AG04449 (cell line): ENCODE measurements at regions not wholly inside any gene's neighbourhood (a gene's known extent, or its start where the extent isn't known, plus 50 kb on each side); places are given as distances from the start of the nearest gene placed in this dataset.

Experiments used
- CTCF ChIA-PET: fragments of 350-600 bp; formaldehyde crosslinking; extraction: SDS; loops from one replicate; lab custom pipeline; 2021; ENCODE audit warnings: antibody characterized with exemption; lab: Yijun Ruan, JAX
- POLR2A ChIA-PET: fragments of 400-600, 350-600 bp; formaldehyde crosslinking; extraction: SDS; loops from one replicate; lab custom pipeline; 2020; ENCODE audit warnings: antibody characterized with exemption, inconsistent platforms; lab: Yijun Ruan, JAX
- DNase-seq: peaks from one replicate; pipeline ENCODE4 v3.0.0-alpha.2; 2010; ENCODE audit warnings: low read depth, low spot score
- H3K4me3 ChIP-seq: 2 replicates; pipeline ENCODE4 v1.5.1; 2011; ENCODE audit warnings: low read depth, mild to moderate bottlenecking, control low read depth, low read length
- TF ChIP-seq, protein P1 (sequence below): IDR thresholded peaks from one replicate; pipeline ENCODE4 v1.5.1; 2011; ENCODE audit warnings: mild to moderate bottlenecking, moderate library complexity, low read length, control low read depth, inconsistent platforms; ENCODE audit not compliant: insufficient read depth; ENCODE audit errors: missing control alignments

DNA sequence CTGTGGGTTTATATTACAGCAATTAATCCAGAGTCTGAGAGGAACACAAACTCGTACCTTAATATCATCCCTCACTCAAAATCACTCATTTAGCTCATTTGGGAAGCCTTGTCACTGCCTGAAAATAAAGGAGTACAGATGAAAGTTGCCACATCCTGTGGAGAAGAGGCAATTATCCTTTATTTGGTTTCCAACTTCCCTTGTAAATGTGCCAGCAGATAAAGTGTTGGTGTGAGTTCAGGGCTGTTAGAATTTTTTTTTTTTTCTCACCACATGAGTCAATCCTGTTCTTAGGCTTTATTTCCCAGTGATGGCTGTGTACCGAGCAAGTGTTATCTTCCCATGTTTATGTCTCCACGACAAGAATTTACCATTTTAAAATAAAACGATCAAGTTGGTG is 99.0 kb upstream of the SMIM30 start:
- TF ChIP-seq, protein P1, sequence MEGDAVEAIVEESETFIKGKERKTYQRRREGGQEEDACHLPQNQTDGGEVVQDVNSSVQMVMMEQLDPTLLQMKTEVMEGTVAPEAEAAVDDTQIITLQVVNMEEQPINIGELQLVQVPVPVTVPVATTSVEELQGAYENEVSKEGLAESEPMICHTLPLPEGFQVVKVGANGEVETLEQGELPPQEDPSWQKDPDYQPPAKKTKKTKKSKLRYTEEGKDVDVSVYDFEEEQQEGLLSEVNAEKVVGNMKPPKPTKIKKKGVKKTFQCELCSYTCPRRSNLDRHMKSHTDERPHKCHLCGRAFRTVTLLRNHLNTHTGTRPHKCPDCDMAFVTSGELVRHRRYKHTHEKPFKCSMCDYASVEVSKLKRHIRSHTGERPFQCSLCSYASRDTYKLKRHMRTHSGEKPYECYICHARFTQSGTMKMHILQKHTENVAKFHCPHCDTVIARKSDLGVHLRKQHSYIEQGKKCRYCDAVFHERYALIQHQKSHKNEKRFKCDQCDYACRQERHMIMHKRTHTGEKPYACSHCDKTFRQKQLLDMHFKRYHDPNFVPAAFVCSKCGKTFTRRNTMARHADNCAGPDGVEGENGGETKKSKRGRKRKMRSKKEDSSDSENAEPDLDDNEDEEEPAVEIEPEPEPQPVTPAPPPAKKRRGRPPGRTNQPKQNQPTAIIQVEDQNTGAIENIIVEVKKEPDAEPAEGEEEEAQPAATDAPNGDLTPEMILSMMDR = no peak
- ChIA-PET CTCF (no interaction called here), POLR2A (no interaction called here)
- DNase-seq = no peak
- no peak overlapping the region for H3K4me3 ChIP-seq

DNA sequence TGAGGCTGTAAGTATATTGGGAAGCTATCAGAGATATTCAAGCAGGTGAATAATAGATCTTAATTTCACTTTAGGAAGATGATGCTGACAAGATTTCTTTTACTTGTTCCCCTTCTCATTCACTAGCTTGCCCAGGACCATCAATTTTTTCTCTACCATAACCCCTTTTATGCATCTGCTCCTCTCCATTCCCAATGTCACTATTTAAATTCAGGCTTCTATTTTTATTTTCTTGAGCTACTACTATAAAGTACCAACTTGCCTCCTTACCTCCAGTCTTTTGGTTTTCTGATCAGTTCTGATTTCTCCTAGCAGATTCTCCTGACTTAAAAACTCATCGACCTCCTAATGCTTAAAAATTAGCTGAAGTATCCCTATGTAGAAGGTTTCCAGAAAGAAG is 97.7 kb upstream of the SMIM30 start:
- POLR2A ChIA-PET = no interaction called here
- H3K4me3 ChIP-seq = no peak overlapping the region
- TF ChIP-seq, protein P1 = no peak
- no peak for DNase-seq
- CTCF ChIA-PET = interaction anchor here (0.9 kb wide), 1 partner anchor 8 kb away, joined by 3 read pairs; no protein-coding TSS in a partner anchor

DNA sequence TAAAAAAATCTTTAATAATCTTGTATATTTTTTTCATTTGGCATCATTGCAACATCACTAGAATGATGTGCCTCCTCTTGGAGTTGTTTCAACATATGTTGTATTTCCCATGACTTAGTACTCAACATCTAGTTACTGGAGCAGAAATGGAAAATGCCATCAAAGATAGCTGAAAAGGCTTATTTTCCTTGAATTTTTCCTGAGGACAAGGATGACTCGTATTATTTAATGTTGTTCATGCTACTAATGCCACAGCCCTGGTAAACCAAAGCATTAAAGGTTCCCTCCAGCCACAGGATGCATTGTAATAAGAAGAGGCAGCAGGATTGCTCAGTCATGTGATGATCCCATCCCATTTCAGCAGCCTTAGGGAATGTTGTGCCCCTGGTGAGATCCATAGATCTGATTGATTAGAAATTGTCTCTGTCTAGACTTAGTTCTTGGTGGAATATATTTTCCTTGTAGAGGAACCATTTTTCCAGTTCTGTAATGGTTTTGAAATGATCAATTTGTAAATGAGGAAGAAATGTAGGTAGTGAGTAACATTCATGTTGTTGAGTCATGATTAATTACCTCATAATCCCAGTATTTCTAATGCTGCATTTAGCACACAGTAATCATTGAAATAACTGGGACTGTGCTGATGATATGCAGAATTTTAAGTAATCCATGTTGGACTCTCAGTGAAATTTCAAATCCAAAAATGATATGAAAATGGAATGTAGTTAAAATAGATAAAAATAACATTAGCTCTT is 91.3 kb upstream of the SMIM30 start:
- ChIA-PET POLR2A (no interaction called here), CTCF (no interaction called here)
- H3K4me3 ChIP-seq = no peak overlapping the region
- TF ChIP-seq, protein P1 = no peak
- no peak for DNase-seq

DNA sequence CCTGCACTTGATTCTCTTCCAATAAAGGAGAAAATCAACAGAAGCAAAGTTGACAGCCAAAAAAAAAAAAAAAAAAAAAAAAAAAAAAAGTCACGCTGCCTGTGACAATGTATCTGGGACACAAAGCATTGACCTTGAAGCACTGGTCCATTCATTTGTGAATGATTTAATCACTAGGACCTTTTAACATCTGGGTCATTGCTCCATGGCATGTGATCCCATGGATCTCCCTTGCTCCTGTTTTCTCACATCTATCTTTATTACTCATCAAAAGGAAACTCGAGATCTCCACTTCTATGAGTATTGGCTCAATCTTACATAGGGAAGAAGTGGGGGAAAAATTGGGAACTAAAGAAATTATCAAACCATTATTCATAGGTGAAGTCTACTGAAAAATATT is 89.6 kb upstream of the SMIM30 start:
- CTCF ChIA-PET = no interaction called here
- TF ChIP-seq, protein P1 = no peak
- POLR2A ChIA-PET = no interaction called here
- no peak for DNase-seq
- H3K4me3 ChIP-seq = no peak overlapping the region

DNA sequence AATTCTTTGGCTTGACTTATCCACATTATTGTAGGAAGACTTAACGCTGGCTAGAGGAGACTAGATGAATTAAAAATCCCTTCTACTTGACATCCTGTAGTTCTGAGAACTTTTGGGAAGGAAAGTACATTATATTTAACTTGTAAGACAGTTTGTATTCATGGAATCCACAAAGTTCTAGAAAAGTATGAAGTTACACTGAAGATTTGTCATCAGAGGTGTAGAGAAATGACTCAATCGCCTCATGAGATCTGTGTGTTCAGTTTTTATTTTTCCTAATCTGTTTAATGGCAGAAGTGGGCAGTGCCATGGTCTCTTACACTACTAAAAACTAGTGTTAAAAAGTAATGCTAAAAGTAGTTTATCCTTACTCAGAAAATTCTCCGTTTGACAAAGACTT is 89.1 kb upstream of the SMIM30 start:
- ChIA-PET CTCF (no interaction called here), POLR2A (no interaction called here)
- TF ChIP-seq, protein P1 = no peak

DNA sequence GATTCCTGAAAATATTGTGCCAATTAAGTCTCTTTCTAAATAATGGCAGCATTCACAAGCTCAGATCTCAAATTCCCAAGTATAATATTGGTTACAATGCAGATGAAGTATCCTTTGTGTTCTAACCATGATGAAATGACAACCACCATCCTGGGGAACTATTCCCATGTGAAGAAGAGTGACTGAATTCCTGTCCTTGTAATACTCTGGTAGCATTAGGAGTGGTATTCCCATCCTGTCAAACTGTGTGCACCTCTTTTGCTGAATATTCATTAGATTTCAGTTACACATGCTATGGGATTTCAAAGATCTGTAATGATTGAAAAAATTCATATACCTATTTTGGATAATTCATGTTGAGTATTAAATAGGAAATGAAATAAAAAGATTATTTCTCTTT is 86.1 kb upstream of the SMIM30 start:
- CTCF ChIA-PET = no interaction called here
- POLR2A ChIA-PET = no interaction called here
- no peak for DNase-seq
- TF ChIP-seq, protein P1 = no peak
- no peak overlapping the region for H3K4me3 ChIP-seq

More for the DNA sequence above, 89.1 kb upstream of the SMIM30 start:
- no peak for DNase-seq
- no peak overlapping the region for H3K4me3 ChIP-seq
